HG02588 (cell line): ENCODE measurements at regions not wholly inside any gene's neighbourhood (a gene's known extent, or its start where the extent isn't known, plus 50 kb on each side); places are given as distances from the start of the nearest gene placed in this dataset.
"Not testable (repeated sequence)": the region's sequence is repeated elsewhere in the genome, so short reads cannot be mapped to it uniquely, and the experiment has no call there.

Source experiments
- ATAC-seq: cut with Tn5 transposase; IDR thresholded peaks from one replicate; pipeline ENCODE4 v1.9.1; 2021; ENCODE audit warnings: mild to moderate bottlenecking, moderate library complexity; ENCODE audit not compliant: unreplicated experiment

GRCh38 chr20:5696011-5696559 lies 54.1 kb upstream of the SHLD1 start:
- no peak for ATAC-seq

GRCh38 chr20:5691918-5692618 lies 58.1 kb upstream of the SHLD1 start:
- peak; percentile 99 for ATAC-seq

DNA sequence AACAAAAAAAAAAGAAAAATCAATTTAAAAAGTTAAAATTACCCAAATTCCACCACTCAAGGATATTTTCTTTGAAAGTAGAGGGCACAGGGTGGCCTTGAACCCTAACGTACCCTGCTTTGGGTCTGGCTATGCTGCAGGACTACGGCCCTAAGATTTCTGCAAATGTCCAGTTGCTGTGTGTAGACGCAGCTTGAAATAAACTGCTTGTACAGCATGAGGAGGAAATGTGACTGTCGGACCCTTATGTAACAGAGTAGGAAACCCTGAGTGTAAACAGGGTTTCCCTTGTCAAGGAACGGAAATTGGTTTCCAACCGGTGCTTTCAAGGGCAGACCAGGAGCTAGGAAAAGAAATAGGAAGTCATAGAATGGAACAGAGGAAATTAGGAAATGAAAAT lies 60.7 kb upstream of the SHLD1 start:
- ATAC-seq = no peak

- ATAC-seq = no peak
These were observed 61.7 kb upstream of the SHLD1 start for GRCh38 chr20:5688431-5688972.

DNA sequence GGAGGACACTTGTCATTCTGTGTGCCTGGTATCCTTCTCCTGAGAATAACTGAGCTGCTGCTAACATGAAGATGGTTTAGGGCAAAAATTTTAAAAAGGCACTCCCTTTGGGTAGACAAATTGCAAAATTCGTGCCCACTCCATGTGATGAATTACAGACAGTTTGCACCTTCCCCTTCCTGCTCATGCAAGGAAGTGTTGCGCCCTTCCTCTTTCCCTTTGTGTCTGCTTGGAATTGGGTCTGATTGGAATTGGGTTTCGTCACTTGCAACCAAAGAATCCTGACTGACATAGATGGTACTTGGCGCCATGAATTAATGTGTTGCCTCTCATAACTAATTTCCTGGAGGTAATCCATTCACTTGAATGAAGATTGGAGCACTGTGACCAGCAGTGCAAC lies 62.3 kb upstream of the SHLD1 start:
- ATAC-seq = no peak

DNA sequence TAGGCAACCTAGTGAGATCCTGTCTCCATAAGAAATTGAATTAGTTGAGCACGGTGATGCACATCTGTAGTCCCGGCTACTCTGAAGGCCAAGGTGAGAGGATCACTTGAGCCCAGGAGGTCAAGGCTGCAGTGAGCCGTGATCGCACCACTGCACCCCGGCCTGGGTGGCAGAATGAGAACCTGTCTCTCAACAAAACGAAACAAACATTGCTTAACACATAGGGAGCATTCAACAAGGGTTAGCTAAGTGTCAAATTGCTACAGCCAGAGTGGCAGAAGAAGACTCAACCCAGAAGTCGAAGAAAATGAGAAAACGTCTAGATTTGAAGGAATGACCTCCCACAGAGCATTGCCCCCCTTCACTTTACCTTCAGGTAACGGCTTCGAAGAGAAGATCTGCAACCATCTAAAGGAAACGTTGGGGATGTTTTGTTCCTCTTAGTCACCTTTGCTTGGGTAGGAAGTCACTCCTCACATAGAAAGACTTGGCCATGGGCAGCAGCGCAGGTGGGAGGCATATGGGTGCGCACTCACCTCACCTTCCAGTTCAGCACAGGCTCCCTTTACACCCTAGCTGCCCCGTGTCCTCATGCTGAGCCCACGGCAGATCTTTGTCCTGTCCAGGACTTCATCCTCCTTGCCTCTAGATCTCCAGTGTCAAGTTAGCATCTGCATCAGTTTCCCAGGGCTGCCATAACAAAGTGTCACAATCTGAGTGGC lies 63.7 kb upstream of the SHLD1 start:
- ATAC-seq = no peak

GRCh38 chr20:5682556-5682955 lies 67.6 kb upstream of the SHLD1 start:
- not testable (repeated sequence) for ATAC-seq

DNA sequence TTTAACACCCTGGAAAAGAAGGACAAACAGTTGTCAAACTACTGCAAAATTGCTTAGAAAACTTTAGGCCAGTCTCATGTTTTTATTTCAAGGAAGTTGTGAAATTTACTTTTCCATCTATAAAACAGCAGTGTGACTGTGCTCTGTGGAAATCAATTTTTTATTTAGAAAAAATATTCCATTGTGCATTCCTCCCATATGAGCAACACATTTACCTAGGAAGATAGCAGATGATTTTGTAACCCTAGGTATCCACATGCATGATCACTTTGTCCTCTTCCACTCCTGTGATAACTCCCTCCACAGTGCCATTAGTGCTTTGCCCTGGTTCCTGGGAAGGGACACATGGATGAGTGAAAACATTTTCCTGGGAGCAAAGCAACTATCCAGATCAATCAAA lies 69.4 kb upstream of the GPCPD1 start:
- ATAC-seq = no peak

- no peak for ATAC-seq
These were observed 68.0 kb upstream of the GPCPD1 start for GRCh38 chr20:5678777-5679176.

DNA sequence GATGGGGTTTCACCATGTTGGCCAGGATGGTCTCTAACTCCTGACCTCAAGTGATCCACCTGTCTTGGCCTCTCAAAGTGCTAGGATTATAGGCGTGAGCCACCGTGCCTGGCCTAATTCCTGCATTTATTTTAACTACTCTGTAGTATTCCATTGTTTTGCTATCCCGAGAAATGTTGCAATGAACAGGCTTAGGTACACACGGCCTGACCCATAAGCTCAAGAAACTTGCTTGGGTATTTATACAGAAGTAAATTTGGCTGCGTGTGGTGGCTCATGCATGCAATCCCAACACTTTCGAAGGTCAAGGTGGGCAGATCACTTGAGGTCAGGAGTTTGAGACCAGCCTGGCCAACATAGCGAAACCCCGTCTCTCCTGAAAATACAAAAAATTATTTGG lies 67.1 kb upstream of the GPCPD1 start:
- not testable (repeated sequence) for ATAC-seq

GRCh38 chr20:5677389-5677788 lies 66.6 kb upstream of the GPCPD1 start:
- ATAC-seq = no peak

DNA sequence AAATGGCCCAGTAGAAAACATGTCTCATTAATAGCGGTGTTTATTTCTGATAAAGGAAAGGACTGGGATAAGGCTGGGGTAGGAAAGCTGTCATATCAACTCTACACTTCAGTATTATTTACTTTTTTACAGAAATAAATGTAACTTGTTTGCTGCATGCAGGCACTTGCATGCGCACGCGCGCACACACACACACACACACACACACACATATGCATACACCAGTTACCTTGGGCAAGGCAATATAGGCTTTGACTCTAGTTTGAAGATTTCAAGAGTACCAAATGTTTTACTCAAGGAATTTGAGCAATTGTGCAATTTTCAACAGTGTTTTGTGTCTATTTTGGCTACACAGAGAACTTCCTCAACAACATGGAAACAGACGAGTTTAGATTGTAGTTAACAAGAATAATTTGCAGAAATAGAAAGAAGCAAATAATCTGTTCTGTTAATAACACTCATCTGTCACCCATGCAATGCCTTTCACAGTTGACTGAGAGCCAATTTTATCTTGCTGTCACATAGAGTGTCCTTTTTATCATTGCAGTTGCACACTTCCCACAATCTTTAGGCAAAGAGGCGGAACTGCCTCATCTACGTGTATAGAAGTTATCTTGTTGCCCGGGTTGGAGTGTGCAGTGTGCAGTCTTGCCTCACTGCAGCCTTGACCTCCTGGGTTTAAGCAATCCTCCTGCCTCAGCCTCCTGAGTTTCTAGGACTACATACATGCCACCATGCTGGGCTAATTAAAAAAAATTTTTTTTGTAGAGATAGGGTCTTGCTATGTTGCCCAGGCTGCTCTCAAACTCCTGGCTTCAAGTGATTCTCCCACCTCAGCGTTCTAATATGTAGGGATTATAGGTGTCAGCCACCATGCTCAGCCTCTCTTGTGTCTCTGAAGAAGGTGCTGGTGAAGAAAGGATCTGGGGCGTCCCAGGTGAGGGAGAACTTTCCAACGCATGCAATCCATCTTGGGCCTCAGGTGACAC lies 64.6 kb upstream of the GPCPD1 start:
- ATAC-seq = no peak

DNA sequence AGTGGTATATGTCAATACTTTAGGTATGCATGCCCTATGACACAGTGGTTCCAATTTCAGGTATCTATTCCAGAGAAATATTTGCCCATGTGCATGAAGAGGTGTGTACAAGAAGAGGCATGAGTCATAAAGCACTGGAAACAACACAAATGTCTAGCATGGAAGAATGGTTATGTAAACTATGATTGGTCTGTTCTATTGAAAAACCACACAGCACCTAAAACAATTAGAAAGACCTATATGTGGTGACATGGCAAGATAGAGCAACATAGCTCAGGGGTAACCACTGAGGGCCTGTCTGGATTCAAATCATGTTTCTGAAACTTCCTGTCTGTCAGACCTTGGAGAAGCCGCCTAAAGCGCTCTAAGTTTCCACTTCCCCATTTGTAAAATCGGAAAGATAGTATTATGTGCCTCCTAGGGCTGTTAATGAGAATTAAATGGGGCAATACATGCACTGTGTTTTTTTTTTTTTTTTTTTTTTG lies 63.4 kb upstream of the GPCPD1 start:
- peak; percentile 73 for ATAC-seq

GRCh38 chr20:5670874-5671273 lies 60.1 kb upstream of the GPCPD1 start:
- no peak for ATAC-seq

DNA sequence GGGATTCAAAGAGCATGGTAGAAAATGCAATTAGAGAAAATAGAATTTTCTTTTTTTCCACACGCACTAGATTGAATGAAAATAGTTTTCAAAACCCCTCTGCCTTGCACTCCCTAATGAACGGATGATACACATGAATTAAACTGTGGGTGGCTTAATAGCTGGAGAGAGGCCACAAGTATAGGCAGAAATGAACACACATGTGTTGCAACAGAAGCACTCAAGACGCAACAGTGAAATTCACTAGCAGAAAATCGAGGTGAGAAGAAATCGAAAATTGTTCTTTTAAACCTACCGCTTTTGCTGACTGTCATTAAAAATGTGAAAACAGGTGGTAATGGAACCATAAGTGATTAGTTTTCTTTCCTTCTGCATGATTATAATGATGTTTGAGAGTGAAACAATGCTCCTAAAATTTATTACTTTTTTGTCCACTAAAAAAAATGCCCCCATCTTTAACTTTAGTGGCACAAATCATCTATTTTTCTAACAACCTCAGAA lies 59.3 kb upstream of the GPCPD1 start:
- ATAC-seq = no peak

DNA sequence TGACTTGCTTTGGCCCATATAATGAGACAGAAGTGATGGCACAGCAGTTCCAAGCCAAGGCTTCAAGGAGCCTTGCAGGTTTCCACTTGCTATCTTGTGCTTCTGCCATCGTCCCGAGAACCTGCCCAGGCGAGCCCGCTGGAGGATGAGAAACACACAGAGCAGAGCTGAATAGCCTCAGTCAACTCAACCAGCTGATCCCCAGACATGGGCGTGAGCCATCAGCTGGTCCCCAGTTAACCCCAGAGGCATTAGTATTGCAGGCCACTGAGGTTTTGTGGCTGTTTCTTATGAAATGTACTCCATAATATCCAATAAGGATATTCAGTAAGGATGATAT lies 57.7 kb upstream of the GPCPD1 start:
- ATAC-seq = no peak

- no peak for ATAC-seq
These were observed 57.1 kb upstream of the GPCPD1 start for GRCh38 chr20:5667705-5668528.

GRCh38 chr20:5665417-5665816 lies 54.6 kb upstream of the GPCPD1 start:
- ATAC-seq = no peak

DNA sequence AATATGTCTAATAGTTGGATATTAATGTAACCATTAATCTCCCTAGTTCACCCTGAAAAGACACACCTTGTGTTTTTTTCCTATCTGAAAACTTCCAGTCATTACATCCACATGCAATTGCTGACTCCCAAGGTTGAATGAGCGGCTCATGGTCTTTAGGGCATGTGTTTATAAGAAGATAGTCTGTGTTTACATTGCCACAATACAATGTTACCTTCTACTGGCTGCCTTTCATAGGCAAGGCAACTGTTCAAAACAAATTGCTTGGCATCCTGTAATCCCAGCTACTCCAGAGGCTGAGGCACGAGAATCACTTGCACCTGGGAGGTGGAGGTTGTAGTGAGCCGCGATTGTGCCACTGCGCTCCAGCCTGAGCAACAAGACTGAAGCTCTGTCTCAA lies 52.6 kb upstream of the GPCPD1 start:
- ATAC-seq = no peak

DNA sequence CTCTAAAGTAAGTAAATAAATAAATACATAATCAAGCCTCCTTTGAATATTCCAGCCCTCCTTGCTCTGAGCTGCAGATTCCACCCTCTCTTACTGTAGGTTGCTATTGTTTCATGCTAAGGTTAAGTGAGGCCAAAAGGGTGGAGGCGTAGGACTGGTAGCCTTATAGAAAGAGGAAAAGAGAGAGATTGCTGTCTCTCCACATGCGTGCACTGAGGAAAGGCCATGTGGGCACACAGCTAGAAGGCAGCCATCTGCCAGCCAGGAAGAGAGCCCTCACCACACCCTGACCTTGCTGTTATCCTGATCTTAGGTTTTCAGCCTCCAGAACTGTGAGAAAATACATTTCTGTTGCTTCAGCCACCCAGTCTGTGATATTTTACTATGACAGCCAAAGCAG lies 52.0 kb upstream of the GPCPD1 start:
- ATAC-seq = no peak
